Lower leg skin (tissue), 3 donors: ENCODE measurements at regions not wholly inside any gene's neighbourhood (a gene's known extent, or its start where the extent isn't known, plus 50 kb on each side); places are given as distances from the start of the nearest gene placed in this dataset.

Experiments
- CTCF ChIP-seq, 3 donors: fragments of 450-650 bp; IDR thresholded peaks; one replicate each; pipeline ENCODE4 v1.5.1; 2016; ENCODE audit warnings: antibody characterized with exemption in 3 of 3, mild to moderate bottlenecking in 3 of 3, moderate library complexity in 2 of 3
- POLR2A ChIP-seq, 2 donors: fragments of 450-650 bp; IDR thresholded peaks; one replicate each; pipeline ENCODE4 v1.6.1; 2016 to 2017; ENCODE audit warnings: antibody characterized with exemption in 2 of 2, mild to moderate bottlenecking in 1 of 2, moderate library complexity in 1 of 2

- no peak for TF ChIP-seq POLR2A (IDR thresholded peaks at IDR 0.05)
- TF ChIP-seq CTCF (IDR thresholded peaks at IDR 0.05): no peak
These were observed 188.9 kb upstream of the TSC22D1 start for GRCh38 chr13:44765001-44765471.
